ENCODE measurements at regions not wholly inside any gene's neighbourhood (a gene's known extent, or its start where the extent isn't known, plus 50 kb on each side); places are given as distances from the start of the nearest gene placed in this dataset.

GRCh38 chr6:166737261-166737660 is 110.2 kb upstream of the RPS6KA2 start:
- Histone ChIP-seq H3K27ac (replicated peaks; ENCODE audit: low read length) (no peak overlapping the region), H4K8ac (ENCODE audit: low read depth, low read length) (no peak overlapping the region), H3K79me1 (ENCODE audit: low read depth, low read length) (no peaks in the 10 kb centered on the region), H3K4me3 (ENCODE audit: low read length in 2 of 2) (no peak overlapping the region), H3K4ac (ENCODE audit: low read length) (no peak overlapping the region), H3K27me3 (ENCODE audit: control insufficient read depth in 3 of 3, insufficient read depth in 3 of 3, low read depth in 1 of 3, low read length in 3 of 3) (no peaks in the 10 kb centered on the region), H3K4me1 (ENCODE audit: control insufficient read depth in 2 of 2, insufficient read depth in 1 of 2, low read depth in 1 of 2, low read length in 2 of 2) (peaks cover 7 to 12% of the 10 kb centered on the region in 2 donors), H4K91ac (ENCODE audit: low read depth, low read length, poor library complexity) (no peak overlapping the region), H3K9ac (ENCODE audit: low read depth, low read length, poor library complexity) (no peak overlapping the region), H2BK120ac (ENCODE audit: low read depth, low read length) (no peak overlapping the region), H2BK12ac (ENCODE audit: low read length) (no peak overlapping the region), H2BK5ac (ENCODE audit: low read length) (no peak overlapping the region), H2AFZ (ENCODE audit: low read length) (no peak overlapping the region), H2BK15ac (ENCODE audit: low read length) (no peak overlapping the region), H3K36me3 (replicated peaks in 1 of 2; ENCODE audit: control insufficient read depth in 2 of 2, insufficient read depth in 2 of 2, low read length in 2 of 2) (no peaks in the 10 kb centered on the region), H3K4me2 (ENCODE audit: insufficient read depth, low read length, poor library complexity, severe bottlenecking) (no peak overlapping the region), H2AK5ac (ENCODE audit: low read depth, low read length) (no peak overlapping the region), H3K9me3 (replicated peaks in 1 of 2; ENCODE audit: control insufficient read depth in 2 of 2, insufficient read depth in 1 of 2, low read depth in 1 of 2, low read length in 2 of 2) (peaks cover 0 to 6% of the 10 kb centered on the region in 2 donors), H3K23ac (ENCODE audit: low read depth, low read length, poor library complexity) (no peak overlapping the region), H3K14ac (ENCODE audit: low read length) (no peak overlapping the region), H3K18ac (ENCODE audit: low read length) (no peak overlapping the region)
- no CpG with 5 or more reads among the region's 7 CpGs for WGBS, 2 donors (ENCODE audit: extremely low coverage in 2 of 2, insufficient read length in 2 of 2, insufficient replicate concordance in 1 of 2)
- no peak for DNase-seq (ENCODE audit: low spot score)

GRCh38 chr6:166736634-166737033 is 109.6 kb upstream of the RPS6KA2 start:
- H3K4ac ChIP-seq (ENCODE audit: low read length), result no peak overlapping the region
- no peak overlapping the region for H3K23ac ChIP-seq (ENCODE audit: low read depth, low read length, poor library complexity)
- no peak overlapping the region for H2BK15ac ChIP-seq (ENCODE audit: low read length)
- no peaks in the 10 kb centered on the region for H3K79me1 ChIP-seq (ENCODE audit: low read depth, low read length)
- no peak overlapping the region for H4K91ac ChIP-seq (ENCODE audit: low read depth, low read length, poor library complexity)
- no peak overlapping the region for H3K9ac ChIP-seq (ENCODE audit: low read depth, low read length, poor library complexity)
- H3K4me3 ChIP-seq (ENCODE audit: low read length in 2 of 2), result no peak overlapping the region
- no CpG with 5 or more reads among the region's 6 CpGs for WGBS, 2 donors (ENCODE audit: extremely low coverage in 2 of 2, insufficient read length in 2 of 2, insufficient replicate concordance in 1 of 2)
- H3K9me3 ChIP-seq (replicated peaks in 1 of 2; ENCODE audit: control insufficient read depth in 2 of 2, insufficient read depth in 1 of 2, low read depth in 1 of 2, low read length in 2 of 2), result peaks cover 0 to 6% of the 10 kb centered on the region in 2 donors
- no peak overlapping the region for H2BK120ac ChIP-seq (ENCODE audit: low read depth, low read length)
- H2AFZ ChIP-seq (ENCODE audit: low read length), result peak overlapping the region; percentile 64
- no peak overlapping the region for H2AK5ac ChIP-seq (ENCODE audit: low read depth, low read length)
- H3K14ac ChIP-seq (ENCODE audit: low read length), result no peak overlapping the region
- no peak overlapping the region for H3K18ac ChIP-seq (ENCODE audit: low read length)
- no peak overlapping the region for H3K27ac ChIP-seq (replicated peaks; ENCODE audit: low read length)
- no peak overlapping the region for H2BK12ac ChIP-seq (ENCODE audit: low read length)
- no peaks in the 10 kb centered on the region for H3K27me3 ChIP-seq (ENCODE audit: control insufficient read depth in 3 of 3, insufficient read depth in 3 of 3, low read depth in 1 of 3, low read length in 3 of 3)
- DNase-seq (ENCODE audit: low spot score), result no peak
- H3K4me2 ChIP-seq (ENCODE audit: insufficient read depth, low read length, poor library complexity, severe bottlenecking), result no peak overlapping the region
- H3K4me1 ChIP-seq (ENCODE audit: control insufficient read depth in 2 of 2, insufficient read depth in 1 of 2, low read depth in 1 of 2, low read length in 2 of 2), result peaks cover 7 to 12% of the 10 kb centered on the region in 2 donors
- no peaks in the 10 kb centered on the region for H3K36me3 ChIP-seq (replicated peaks in 1 of 2; ENCODE audit: control insufficient read depth in 2 of 2, insufficient read depth in 2 of 2, low read length in 2 of 2)
- H4K8ac ChIP-seq (ENCODE audit: low read depth, low read length), result no peak overlapping the region
- no peak overlapping the region for H2BK5ac ChIP-seq (ENCODE audit: low read length)

- Histone ChIP-seq H3K18ac (ENCODE audit: low read length) (no peak overlapping the region), H2BK120ac (ENCODE audit: low read depth, low read length) (no peak overlapping the region), H3K79me1 (ENCODE audit: low read depth, low read length) (no peaks in the 10 kb centered on the region), H4K8ac (ENCODE audit: low read depth, low read length) (no peak overlapping the region), H3K9me3 (replicated peaks in 1 of 2; ENCODE audit: control insufficient read depth in 2 of 2, insufficient read depth in 1 of 2, low read depth in 1 of 2, low read length in 2 of 2) (peaks cover 1 to 6% of the 10 kb centered on the region in 2 donors), H3K4me3 (ENCODE audit: low read length in 2 of 2) (no peak overlapping the region), H2BK12ac (ENCODE audit: low read length) (no peak overlapping the region), H3K27ac (replicated peaks; ENCODE audit: low read length) (no peak overlapping the region), H2BK5ac (ENCODE audit: low read length) (no peak overlapping the region), H3K23ac (ENCODE audit: low read depth, low read length, poor library complexity) (no peak overlapping the region), H3K4me2 (ENCODE audit: insufficient read depth, low read length, poor library complexity, severe bottlenecking) (no peak overlapping the region), H3K36me3 (replicated peaks in 1 of 2; ENCODE audit: control insufficient read depth in 2 of 2, insufficient read depth in 2 of 2, low read length in 2 of 2) (no peaks in the 10 kb centered on the region), H3K27me3 (ENCODE audit: control insufficient read depth in 3 of 3, insufficient read depth in 3 of 3, low read depth in 1 of 3, low read length in 3 of 3) (no peaks in the 10 kb centered on the region), H2BK15ac (ENCODE audit: low read length) (no peak overlapping the region), H3K9ac (ENCODE audit: low read depth, low read length, poor library complexity) (no peak overlapping the region), H2AK5ac (ENCODE audit: low read depth, low read length) (no peak overlapping the region), H3K14ac (ENCODE audit: low read length) (no peak overlapping the region), H2AFZ (ENCODE audit: low read length) (no peak overlapping the region), H4K91ac (ENCODE audit: low read depth, low read length, poor library complexity) (no peak overlapping the region), H3K4ac (ENCODE audit: low read length) (no peak overlapping the region), H3K4me1 (ENCODE audit: control insufficient read depth in 2 of 2, insufficient read depth in 1 of 2, low read depth in 1 of 2, low read length in 2 of 2) (peaks cover 10 to 12% of the 10 kb centered on the region in 2 donors)
- no CpG with 5 or more reads among the region's 4 CpGs for WGBS, 2 donors (ENCODE audit: extremely low coverage in 2 of 2, insufficient read length in 2 of 2, insufficient replicate concordance in 1 of 2)
- DNase-seq (ENCODE audit: low spot score), result no peak
Observed at GRCh38 chr6:166733900-166734299, 106.8 kb upstream of the RPS6KA2 start.

GRCh38 chr6:166729658-166730057 is 102.6 kb upstream of the RPS6KA2 start:
- Histone ChIP-seq H2BK15ac (ENCODE audit: low read length) (no peak overlapping the region), H3K36me3 (replicated peaks in 1 of 2; ENCODE audit: control insufficient read depth in 2 of 2, insufficient read depth in 2 of 2, low read length in 2 of 2) (no peaks in the 10 kb centered on the region), H3K23ac (ENCODE audit: low read depth, low read length, poor library complexity) (no peak overlapping the region), H3K4me2 (ENCODE audit: insufficient read depth, low read length, poor library complexity, severe bottlenecking) (no peak overlapping the region), H3K27me3 (ENCODE audit: control insufficient read depth in 3 of 3, insufficient read depth in 3 of 3, low read depth in 1 of 3, low read length in 3 of 3) (no peaks in the 10 kb centered on the region), H2BK5ac (ENCODE audit: low read length) (no peak overlapping the region), H3K9ac (ENCODE audit: low read depth, low read length, poor library complexity) (no peak overlapping the region), H3K9me3 (replicated peaks in 1 of 2; ENCODE audit: control insufficient read depth in 2 of 2, insufficient read depth in 1 of 2, low read depth in 1 of 2, low read length in 2 of 2) (peaks cover 0 to 3% of the 10 kb centered on the region in 2 donors), H3K27ac (replicated peaks; ENCODE audit: low read length) (no peak overlapping the region), H2BK120ac (ENCODE audit: low read depth, low read length) (no peak overlapping the region), H3K4me1 (ENCODE audit: control insufficient read depth in 2 of 2, insufficient read depth in 1 of 2, low read depth in 1 of 2, low read length in 2 of 2) (peaks cover 0 to 4% of the 10 kb centered on the region in 2 donors), H4K8ac (ENCODE audit: low read depth, low read length) (no peak overlapping the region), H3K4me3 (ENCODE audit: low read length in 2 of 2) (no peak overlapping the region), H2AFZ (ENCODE audit: low read length) (no peak overlapping the region), H3K14ac (ENCODE audit: low read length) (no peak overlapping the region), H3K4ac (ENCODE audit: low read length) (no peak overlapping the region), H2AK5ac (ENCODE audit: low read depth, low read length) (no peak overlapping the region), H2BK12ac (ENCODE audit: low read length) (no peak overlapping the region), H3K18ac (ENCODE audit: low read length) (no peak overlapping the region), H4K91ac (ENCODE audit: low read depth, low read length, poor library complexity) (no peak overlapping the region), H3K79me1 (ENCODE audit: low read depth, low read length) (no peaks in the 10 kb centered on the region)
- no peak for DNase-seq (ENCODE audit: low spot score)
- WGBS, 2 donors (ENCODE audit: extremely low coverage in 2 of 2, insufficient read length in 2 of 2, insufficient replicate concordance in 1 of 2), result no CpG with 5 or more reads among the region's 5 CpGs
